HG03280 (cell line): ENCODE measurements at regions not wholly inside any gene's neighbourhood (a gene's known extent, or its start where the extent isn't known, plus 50 kb on each side); places are given as distances from the start of the nearest gene placed in this dataset.
A peak's percentile ranks its signal among the peaks of the same experiment; 100 is the strongest.
"Not testable (repeated sequence)": the region's sequence is repeated elsewhere in the genome, so short reads cannot be mapped to it uniquely, and the experiment has no call there.

Experiments used
- ATAC-seq: cut with Tn5 transposase; IDR thresholded peaks from one replicate; pipeline ENCODE4 v1.9.1; 2021; ENCODE audit warnings: mild to moderate bottlenecking, moderate library complexity; ENCODE audit not compliant: unreplicated experiment

- ATAC-seq: no peak
These were observed 181.9 kb downstream of the TMEM200A start for GRCh38 chr6:130547723-130548122.

DNA sequence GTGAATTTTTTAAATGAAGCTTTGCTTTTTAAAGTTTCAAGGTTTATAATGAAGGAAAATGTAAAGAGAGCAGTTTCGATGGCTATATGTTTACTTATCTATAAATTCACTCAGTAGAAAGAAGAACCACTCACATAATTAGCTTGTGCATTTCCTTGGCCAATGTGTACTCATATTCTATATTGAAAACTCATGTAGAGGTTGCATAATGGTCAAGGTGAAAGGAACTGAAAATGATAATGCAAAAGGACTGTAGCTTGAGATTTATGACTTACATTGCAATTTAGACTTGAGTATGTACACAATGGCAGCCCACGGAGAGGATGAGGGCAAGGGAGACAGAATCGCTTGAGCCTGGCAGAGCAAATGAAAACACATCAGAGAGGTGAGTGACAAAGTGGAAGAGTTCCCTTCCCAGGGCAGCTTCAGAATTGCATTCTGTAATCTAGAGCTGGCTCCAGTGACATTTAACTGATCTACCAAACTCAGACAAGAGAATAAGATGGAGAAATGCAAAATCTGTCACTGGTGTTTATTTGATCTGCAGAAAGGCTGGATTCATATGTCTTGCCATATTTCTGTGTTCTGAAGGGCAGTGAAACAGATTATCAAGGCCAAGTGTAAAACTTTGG is 191.8 kb downstream of the TMEM200A start:
- ATAC-seq: no peak

DNA sequence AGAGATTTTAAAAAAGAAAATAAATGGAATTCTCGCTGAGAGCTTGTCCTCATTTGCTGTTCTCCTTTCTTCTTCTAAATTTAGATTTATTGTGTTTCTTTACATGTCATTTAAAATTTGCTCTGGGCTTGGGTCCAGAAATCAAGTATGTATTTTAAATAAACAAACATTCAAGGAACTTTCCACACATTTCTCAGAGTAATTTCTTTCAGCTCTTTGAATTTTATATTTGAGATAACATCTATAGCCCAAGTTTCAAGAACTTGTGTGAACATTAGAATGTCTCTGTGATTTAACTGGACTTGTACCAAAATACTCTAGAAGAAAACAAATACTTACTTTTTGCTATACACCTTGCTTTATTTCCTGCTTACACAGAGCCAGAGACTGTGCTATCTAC is 192.3 kb downstream of the TMEM200A start:
- ATAC-seq: no peak

GRCh38 chr6:130559166-130559565 is 193.3 kb downstream of the TMEM200A start:
- no peak for ATAC-seq

- ATAC-seq: no peak
These were observed 194.4 kb downstream of the TMEM200A start for GRCh38 chr6:130560231-130560630.

- ATAC-seq: not testable (repeated sequence)
These were observed 195.3 kb downstream of the TMEM200A start for GRCh38 chr6:130561159-130561558.

GRCh38 chr6:130565696-130566095 is 199.9 kb downstream of the TMEM200A start:
- no peak for ATAC-seq

DNA sequence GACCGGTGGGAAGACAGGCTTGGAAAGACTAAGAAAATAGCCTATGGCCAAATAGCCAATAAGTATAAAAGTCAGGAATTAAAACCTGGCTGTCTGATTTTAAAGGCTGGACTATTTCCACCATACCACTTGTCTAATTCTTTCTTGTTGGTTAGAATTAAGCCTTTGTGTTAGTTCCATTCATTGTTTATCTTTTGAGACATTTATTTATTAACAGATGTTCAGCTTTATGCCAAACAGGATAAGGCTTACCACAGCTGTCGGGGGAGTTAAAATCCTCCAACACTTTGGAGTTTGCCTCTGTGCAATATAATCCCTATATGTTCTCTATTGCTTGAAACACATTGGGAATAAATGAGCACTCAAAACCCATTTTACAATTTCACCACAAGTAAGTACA is 208.3 kb downstream of the TMEM200A start:
- ATAC-seq: no peak

DNA sequence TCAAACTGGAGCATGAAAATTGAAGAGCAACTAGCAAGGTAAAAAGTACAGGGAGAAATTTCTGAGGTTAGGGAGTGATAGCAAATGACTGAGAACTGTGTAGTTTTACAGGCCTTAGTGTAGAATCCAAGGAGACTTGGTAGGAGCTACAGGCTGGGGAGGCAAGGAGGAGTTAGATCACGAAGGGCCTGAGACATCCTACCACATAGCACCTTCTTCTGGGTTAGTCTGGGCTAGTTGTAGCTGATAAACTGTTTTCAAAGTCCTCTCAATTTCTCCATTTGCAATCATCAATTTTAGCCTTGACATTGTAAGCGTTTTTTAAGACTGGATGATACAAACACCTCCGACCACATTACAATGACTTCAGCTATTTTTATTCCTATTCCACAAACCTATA is 209.7 kb downstream of the TMEM200A start:
- no peak for ATAC-seq

DNA sequence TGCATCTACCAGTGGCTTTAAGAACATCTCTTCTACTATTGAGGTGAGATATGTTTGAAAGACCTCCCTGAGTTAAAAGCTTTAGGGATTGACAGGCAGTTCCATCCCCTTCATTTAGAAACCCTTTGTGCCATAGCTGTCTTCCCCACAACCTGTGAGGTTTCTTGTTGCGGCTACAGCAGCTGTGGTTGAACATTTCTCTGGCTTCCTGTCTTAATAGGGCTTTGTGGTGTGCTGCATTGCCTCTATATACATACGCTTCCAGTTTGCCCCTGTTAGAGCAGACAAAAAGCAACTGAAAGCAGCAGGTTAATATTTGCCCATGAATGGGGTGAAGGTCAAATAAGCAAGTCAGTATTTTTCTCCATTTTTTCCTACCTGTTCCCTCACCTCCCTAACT is 210.2 kb downstream of the TMEM200A start:
- peak; percentile 80 for ATAC-seq

GRCh38 chr6:130577178-130577919 is 211.5 kb downstream of the TMEM200A start:
- ATAC-seq: no peak

GRCh38 chr6:130578713-130579112 is 212.9 kb downstream of the TMEM200A start:
- no peak for ATAC-seq

- no peak for ATAC-seq
These were observed 217.5 kb downstream of the TMEM200A start for GRCh38 chr6:130583268-130583667.

DNA sequence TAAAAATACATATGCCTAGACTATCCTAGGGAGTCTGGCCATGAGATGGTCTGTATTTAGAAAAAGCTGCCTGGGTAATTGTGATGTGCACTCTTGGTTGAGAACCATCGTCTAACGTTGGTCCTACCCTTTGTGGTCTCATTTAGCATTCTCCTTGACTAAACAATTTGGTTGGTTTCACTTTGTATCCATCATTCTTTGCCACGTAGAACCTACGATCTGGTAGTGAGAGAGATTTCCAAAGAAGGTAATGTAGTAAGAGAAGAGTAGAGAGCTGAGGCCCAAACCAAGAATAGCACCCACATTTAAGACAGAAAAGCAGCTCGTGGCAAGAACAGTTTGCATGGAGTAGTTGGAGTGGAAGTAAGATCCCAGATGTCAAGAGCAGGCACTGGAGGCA is 219.8 kb downstream of the TMEM200A start:
- no peak for ATAC-seq

DNA sequence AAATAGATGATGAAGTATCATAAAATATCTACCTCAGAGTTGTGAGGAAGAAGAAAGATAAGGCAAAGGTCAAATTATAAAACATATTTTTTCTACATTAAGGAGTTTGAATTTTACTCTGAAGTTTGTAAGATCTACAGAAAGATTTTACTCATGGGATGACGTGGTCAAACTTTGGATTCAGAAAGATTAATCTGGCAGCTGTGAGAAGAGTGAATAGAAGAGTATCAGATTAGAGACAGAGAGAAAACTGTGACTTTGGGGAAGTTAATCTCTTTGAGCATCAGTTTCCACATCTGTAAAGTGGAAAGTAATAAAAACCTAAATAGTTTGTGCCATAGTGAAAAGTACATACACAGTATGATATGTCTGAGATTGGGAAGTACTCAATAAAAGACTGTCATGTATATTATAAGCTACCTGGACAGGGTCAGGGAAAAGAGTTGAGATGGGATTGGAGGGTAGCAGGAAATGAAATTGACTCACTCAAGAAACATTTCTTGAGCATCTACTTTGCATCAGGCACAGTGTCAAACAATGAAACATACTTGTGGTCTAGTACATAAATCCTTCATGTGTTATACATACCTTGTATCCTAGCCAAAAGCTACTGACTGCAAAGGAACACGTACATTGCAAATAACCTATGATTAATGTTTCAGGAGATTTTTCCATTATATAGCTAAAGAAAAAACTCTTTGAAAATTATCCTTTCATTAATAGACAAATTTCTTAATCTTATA is 222.1 kb downstream of the TMEM200A start:
- ATAC-seq: no peak

- ATAC-seq: no peak
These were observed 227.4 kb downstream of the TMEM200A start for GRCh38 chr6:130593200-130593599.

- ATAC-seq: no peak
These were observed 228.1 kb downstream of the TMEM200A start for GRCh38 chr6:130593948-130594347.

DNA sequence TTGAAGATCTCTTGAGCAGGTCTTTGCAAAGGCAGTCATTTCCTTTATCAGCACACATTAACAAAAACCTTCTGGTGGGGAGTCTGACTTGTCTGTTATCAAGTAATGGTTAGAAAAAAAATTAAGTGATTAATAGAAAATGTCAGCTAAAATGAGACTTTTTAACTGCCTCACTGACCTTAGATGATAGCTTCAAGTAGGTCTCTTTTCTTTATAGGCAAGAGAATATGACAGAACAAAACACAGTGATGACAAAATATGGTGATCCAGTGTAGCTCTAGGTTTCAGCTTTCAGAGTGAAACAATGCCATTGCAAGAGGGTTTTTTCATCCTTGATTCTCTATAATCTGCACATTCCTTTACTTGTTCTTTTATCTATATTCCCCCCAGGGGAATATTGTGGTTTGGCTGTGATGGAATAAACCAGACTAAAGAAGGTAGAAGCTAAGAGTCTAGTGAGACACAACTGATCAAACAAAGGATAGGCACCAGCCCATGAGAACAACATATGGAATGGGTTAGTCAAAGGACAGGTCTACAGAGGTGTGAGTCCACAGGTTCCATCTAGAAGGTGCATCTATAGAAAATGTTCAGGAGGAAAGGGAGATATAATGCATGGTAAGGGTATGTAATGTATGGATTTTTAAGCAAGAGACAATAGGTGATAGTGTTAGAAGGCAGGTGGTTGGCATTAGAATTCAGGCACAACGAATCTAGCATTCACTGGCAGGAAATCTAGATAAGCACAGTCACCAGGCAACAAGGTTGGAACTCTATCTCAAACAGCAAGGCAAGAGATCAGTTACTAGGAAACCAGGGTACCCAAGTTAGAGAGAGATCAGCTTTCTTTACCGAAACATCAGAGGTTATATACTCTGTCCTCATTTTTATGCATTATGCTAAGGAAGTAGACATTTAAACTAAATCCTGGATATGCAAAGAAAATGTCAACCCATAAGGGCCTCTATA is 228.9 kb upstream of the SMLR1 start:
- ATAC-seq: no peak

DNA sequence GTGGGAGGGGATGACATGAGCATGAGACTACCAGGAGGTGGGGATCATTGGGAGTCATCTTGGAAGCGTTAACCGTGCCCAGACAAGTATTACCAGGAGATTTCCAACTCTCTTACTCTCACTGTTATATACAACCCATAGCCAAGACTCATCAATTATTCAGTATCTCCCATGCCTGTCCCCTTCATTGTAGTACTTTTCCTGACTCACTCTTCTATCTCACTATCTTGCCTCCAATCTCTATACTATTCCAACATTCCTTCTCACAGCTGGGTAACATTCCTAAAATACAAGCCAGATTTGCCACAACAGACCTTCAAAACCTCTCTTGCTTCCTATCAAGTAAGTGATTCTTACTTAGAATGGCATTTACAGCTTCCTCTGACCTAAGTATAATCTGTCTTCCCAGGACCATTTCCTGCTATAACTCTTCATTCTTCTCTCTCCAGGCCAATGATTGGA is 226.3 kb upstream of the SMLR1 start:
- no peak for ATAC-seq

- ATAC-seq: no peak
These were observed 224.9 kb upstream of the SMLR1 start for GRCh38 chr6:130602151-130602770.
